NB4 (cell line): ENCODE measurements at regions not wholly inside any gene's neighbourhood (a gene's known extent, or its start where the extent isn't known, plus 50 kb on each side); places are given as distances from the start of the nearest gene placed in this dataset.

ENCODE experiments used
- POLR2A ChIP-seq: IDR thresholded peaks from 2 replicates; pipeline ENCODE4 v1.6.1; 2011; ENCODE audit warnings: mild to moderate bottlenecking; ENCODE audit not compliant: insufficient read length; ENCODE audit errors: extremely low read depth
- TF ChIP-seq, protein P1 (sequence below): IDR thresholded peaks from 2 replicates; pipeline ENCODE4 v1.6.1; 2011; ENCODE audit warnings: low read depth, low read length
- TF ChIP-seq, protein P2 (sequence below): IDR thresholded peaks from one replicate; pipeline ENCODE4 v1.5.1; 2012; ENCODE audit warnings: low read depth, low read length

GRCh38 chr10:28091913-28092312, 93.0 kb upstream of the ODAD2 start:
- TF ChIP-seq, protein P1, sequence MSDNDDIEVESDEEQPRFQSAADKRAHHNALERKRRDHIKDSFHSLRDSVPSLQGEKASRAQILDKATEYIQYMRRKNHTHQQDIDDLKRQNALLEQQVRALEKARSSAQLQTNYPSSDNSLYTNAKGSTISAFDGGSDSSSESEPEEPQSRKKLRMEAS: no peak
- TF ChIP-seq, protein P2, sequence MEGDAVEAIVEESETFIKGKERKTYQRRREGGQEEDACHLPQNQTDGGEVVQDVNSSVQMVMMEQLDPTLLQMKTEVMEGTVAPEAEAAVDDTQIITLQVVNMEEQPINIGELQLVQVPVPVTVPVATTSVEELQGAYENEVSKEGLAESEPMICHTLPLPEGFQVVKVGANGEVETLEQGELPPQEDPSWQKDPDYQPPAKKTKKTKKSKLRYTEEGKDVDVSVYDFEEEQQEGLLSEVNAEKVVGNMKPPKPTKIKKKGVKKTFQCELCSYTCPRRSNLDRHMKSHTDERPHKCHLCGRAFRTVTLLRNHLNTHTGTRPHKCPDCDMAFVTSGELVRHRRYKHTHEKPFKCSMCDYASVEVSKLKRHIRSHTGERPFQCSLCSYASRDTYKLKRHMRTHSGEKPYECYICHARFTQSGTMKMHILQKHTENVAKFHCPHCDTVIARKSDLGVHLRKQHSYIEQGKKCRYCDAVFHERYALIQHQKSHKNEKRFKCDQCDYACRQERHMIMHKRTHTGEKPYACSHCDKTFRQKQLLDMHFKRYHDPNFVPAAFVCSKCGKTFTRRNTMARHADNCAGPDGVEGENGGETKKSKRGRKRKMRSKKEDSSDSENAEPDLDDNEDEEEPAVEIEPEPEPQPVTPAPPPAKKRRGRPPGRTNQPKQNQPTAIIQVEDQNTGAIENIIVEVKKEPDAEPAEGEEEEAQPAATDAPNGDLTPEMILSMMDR: no peak
- TF ChIP-seq POLR2A: no peak
